H1 (cell line): ENCODE measurements at regions not wholly inside any gene's neighbourhood (a gene's known extent, or its start where the extent isn't known, plus 50 kb on each side); places are given as distances from the start of the nearest gene placed in this dataset.

ENCODE experiments used
- CTCF ChIA-PET: fragments of 300-600 bp; sonication (Branson Sonifier 250); formaldehyde crosslinking; loops from one replicate; lab custom pipeline; 2021; ENCODE audit not compliant: partially characterized antibody; lab: Charles Lee
- POLR2A ChIA-PET: fragments of 300-600 bp; sonication (Branson Sonifier 250); formaldehyde crosslinking; loops from one replicate; lab custom pipeline; 2021; ENCODE audit warnings: inconsistent platforms; ENCODE audit not compliant: partially characterized antibody; lab: Charles Lee
- DNase-seq, 2 experiments: peaks; one replicate each; pipeline versions ENCODE4 v3.0.0 to v3.0.0-alpha.2; 2010 to 2022; ENCODE audit warnings: low spot score in 2 of 2, low read depth in 1 of 2, mixed read lengths in 1 of 2
- FAIRE-seq: peaks from 2 replicates; lab custom pipeline; 2011; peaks lifted over from hg19 to GRCh38; lab: Jason Lieb, UNC
- H2AFZ ChIP-seq: 2 replicates; pipeline ENCODE4 v1.8.1; 2012; ENCODE audit warnings: low read length, inconsistent platforms
- H2AK5ac ChIP-seq: 2 replicates; pipeline ENCODE4 v1.6.1; 2013; ENCODE audit warnings: low read depth, low read length
- H2BK120ac ChIP-seq: replicated peaks from 2 replicates; pipeline ENCODE3; 2013; ENCODE audit warnings: low read depth, low read length, inconsistent platforms
- H2BK12ac ChIP-seq: 2 replicates; pipeline ENCODE4 v1.6.1; 2013; ENCODE audit warnings: low read depth, low read length
- H2BK15ac ChIP-seq: 2 replicates; pipeline ENCODE4 v1.6.1; 2013; ENCODE audit warnings: low read length
- H2BK20ac ChIP-seq: 2 replicates; pipeline ENCODE4 v1.6.1; 2013; ENCODE audit warnings: low read length
- H2BK5ac ChIP-seq: 2 replicates; pipeline ENCODE4 v1.6.1; 2013; ENCODE audit warnings: low read depth, low read length
- H3K14ac ChIP-seq: 2 replicates; pipeline ENCODE4 v1.6.1; 2013; ENCODE audit warnings: inconsistent platforms; ENCODE audit not compliant: insufficient read length
- H3K18ac ChIP-seq: 2 replicates; pipeline ENCODE4 v1.6.1; 2013; ENCODE audit warnings: low read length; ENCODE audit errors: extremely low read depth
- H3K23ac ChIP-seq: 2 replicates; pipeline ENCODE4 v1.6.1; 2013; ENCODE audit warnings: inconsistent platforms; ENCODE audit not compliant: insufficient read length
- H3K23me2 ChIP-seq: 2 replicates; pipeline ENCODE4 v1.6.1; 2013; ENCODE audit warnings: low read depth, low read length
- H3K27ac ChIP-seq: 2 replicates; pipeline ENCODE4 v1.6.1; 2011; ENCODE audit warnings: low read depth, low read length, inconsistent platforms
- H3K27me3 ChIP-seq, 4 experiments: replicated peaks in 1 of 4; 1 replicate in 1 of 4; 2 replicates in 3 of 4; pipeline versions ENCODE4 v1.6.1 to v1.8.1; 2011 to 2013; ENCODE audit warnings: low read length in 3 of 4, mild to moderate bottlenecking in 3 of 4, inconsistent platforms in 2 of 4, mixed read lengths in 2 of 4, moderate library complexity in 1 of 4; ENCODE audit not compliant: control insufficient read depth in 3 of 4, insufficient read depth in 3 of 4; ENCODE audit errors: extremely low read depth in 1 of 4
- H3K36me3 ChIP-seq, 4 experiments: 2 replicates each; pipeline versions ENCODE4 v1.6.1 to v1.8.1; 2011 to 2013; ENCODE audit warnings: mild to moderate bottlenecking in 4 of 4, low read length in 3 of 4, moderate library complexity in 2 of 4, control low read depth in 1 of 4, inconsistent platforms in 1 of 4; ENCODE audit not compliant: insufficient read depth in 4 of 4, control insufficient read depth in 2 of 4
- H3K4ac ChIP-seq: replicated peaks from 2 replicates; pipeline ENCODE3; 2013; ENCODE audit warnings: low read length, low read depth, mixed read lengths, inconsistent platforms; ENCODE audit not compliant: insufficient read length
- H3K4me1 ChIP-seq, 4 experiments: replicated peaks in 1 of 4; 1 replicate in 1 of 4; 2 replicates in 3 of 4; pipeline versions ENCODE4 v1.6.1 to v1.8.1; 2011 to 2013; ENCODE audit warnings: low read length in 3 of 4, inconsistent platforms in 2 of 4, mixed read lengths in 1 of 4; ENCODE audit not compliant: insufficient read depth in 4 of 4, control insufficient read depth in 3 of 4
- H3K4me2 ChIP-seq, 2 experiments: 2 replicates each; pipeline versions ENCODE4 v1.6.1 to v1.8.1; 2011 to 2013; ENCODE audit warnings: low read depth in 2 of 2, low read length in 2 of 2, control low read depth in 1 of 2, inconsistent platforms in 1 of 2, mild to moderate bottlenecking in 1 of 2; ENCODE audit not compliant: insufficient read depth in 1 of 2
- H3K4me3 ChIP-seq, 4 experiments: fragments of 200-600, 300-600 bp in 1 of 4; sonication (generic), shearing (Covaris generic), sonication (Bioruptor Twin) in 1 of 4; 2 replicates each; pipeline versions ENCODE4 v1.5.1 to v1.8.1; 2011 to 2016; ENCODE audit warnings: low read length in 4 of 4, low read depth in 3 of 4, control low read depth in 2 of 4, inconsistent platforms in 2 of 4, mild to moderate bottlenecking in 2 of 4, mixed read lengths in 1 of 4, moderate library complexity in 1 of 4; ENCODE audit not compliant: insufficient read depth in 2 of 4; ENCODE audit errors: extremely low read depth in 1 of 4
- H3K56ac ChIP-seq: replicated peaks from 2 replicates; pipeline ENCODE3; 2013; ENCODE audit warnings: low read depth, mild to moderate bottlenecking, mixed read lengths, low read length, inconsistent platforms; ENCODE audit not compliant: insufficient read length
- H3K79me1 ChIP-seq: 2 replicates; pipeline ENCODE4 v1.6.1; 2013; ENCODE audit warnings: low read depth, low read length, control low read depth
- H3K79me2 ChIP-seq, 2 experiments: 2 replicates each; pipeline versions ENCODE4 v1.6.1 to v1.8.1; 2012 to 2013; ENCODE audit warnings: low read length in 2 of 2, mild to moderate bottlenecking in 2 of 2, inconsistent platforms in 1 of 2; ENCODE audit not compliant: insufficient read depth in 2 of 2, control insufficient read depth in 1 of 2
- H3K9ac ChIP-seq, 4 experiments: replicated peaks in 1 of 4; 1 replicate in 1 of 4; 2 replicates in 3 of 4; pipeline versions ENCODE4 v1.6.1 to v1.8.1; 2011 to 2013; ENCODE audit warnings: low read depth in 3 of 4, low read length in 3 of 4, control low read depth in 2 of 4, mild to moderate bottlenecking in 2 of 4, moderate library complexity in 2 of 4, inconsistent platforms in 1 of 4; ENCODE audit errors: extremely low read depth in 1 of 4
- H3K9me3 ChIP-seq, 2 experiments: 2 replicates each; pipeline versions ENCODE4 v1.6.1 to v1.8.1; 2012 to 2013; ENCODE audit warnings: mild to moderate bottlenecking in 2 of 2, moderate library complexity in 2 of 2, control low read depth in 1 of 2, inconsistent platforms in 1 of 2, low read depth in 1 of 2, low read length in 1 of 2, mixed read lengths in 1 of 2; ENCODE audit not compliant: insufficient read depth in 2 of 2
- H4K20me1 ChIP-seq, 2 experiments: replicated peaks in 1 of 2; 2 replicates each; pipeline versions ENCODE3 to v1.8.1; 2011 to 2013; ENCODE audit warnings: inconsistent platforms in 2 of 2, low read length in 2 of 2, mild to moderate bottlenecking in 1 of 2; ENCODE audit not compliant: insufficient read depth in 2 of 2, control insufficient read depth in 1 of 2
- H4K5ac ChIP-seq: 2 replicates; pipeline ENCODE4 v1.6.1; 2013; ENCODE audit warnings: low read length, low read depth, mixed read lengths, inconsistent platforms; ENCODE audit not compliant: insufficient read length
- H4K8ac ChIP-seq: 2 replicates; pipeline ENCODE4 v1.8.0; 2013; ENCODE audit warnings: mild to moderate bottlenecking, moderate library complexity, low read length, inconsistent platforms; ENCODE audit not compliant: insufficient read depth; ENCODE audit errors: extremely low read depth
- H4K91ac ChIP-seq: replicated peaks from 2 replicates; pipeline ENCODE3; 2013; ENCODE audit warnings: low read length, mixed read lengths, inconsistent platforms; ENCODE audit not compliant: insufficient read length
- CHD7 ChIP-seq: fragments of 300-600 bp; sonication (generic); IDR thresholded peaks from 2 replicates; pipeline ENCODE4 v1.7.1; 2012; ENCODE audit warnings: low read length, moderate library complexity, mild to moderate bottlenecking, inconsistent platforms; ENCODE audit not compliant: insufficient replicate concordance
- WGBS, 2 experiments: shearing (Covaris generic) in 1 of 2; methylation state at CpG; one replicate each; pipeline versions ENCODE4 v1.1.6 to v1.1.7; 2013 to 2015; ENCODE audit warnings: low lambda C conversion rate in 2 of 2, mixed read lengths in 2 of 2, inconsistent platforms in 1 of 2, low coverage in 1 of 2, missing lambda C conversion rate in 1 of 2; ENCODE audit not compliant: insufficient replicate concordance in 2 of 2, insufficient coverage in 1 of 2, insufficient read length in 1 of 2; ENCODE audit errors: extremely low coverage in 1 of 2, missing lambda C conversion rate in 1 of 2; 5-methylcytosine and 5-hydroxymethylcytosine counted together

- Histone ChIP-seq H4K91ac (no peak overlapping the region), H2BK15ac (no peak overlapping the region), H3K14ac (no peak overlapping the region), H3K23me2 (no peaks in the 10 kb centered on the region), H4K20me1 (no peaks in the 10 kb centered on the region), H2BK20ac (no peak overlapping the region), H4K5ac (no peak overlapping the region), H3K27ac (no peak overlapping the region), H3K23ac (no peak overlapping the region), H3K4me3 (no peak overlapping the region), H3K9ac (no peak overlapping the region), H3K79me2 (no peaks in the 10 kb centered on the region), H2BK120ac (no peak overlapping the region), H3K27me3 (no peaks in the 10 kb centered on the region), H3K36me3 (no peaks in the 10 kb centered on the region), H3K4me1 (no peaks in the 10 kb centered on the region), H2BK12ac (no peak overlapping the region), H3K4ac (no peak overlapping the region), H2AK5ac (no peak overlapping the region), H2BK5ac (no peak overlapping the region), H3K18ac (no peak overlapping the region), H4K8ac (no peak overlapping the region), H3K4me2 (no peak overlapping the region), H3K79me1 (no peaks in the 10 kb centered on the region), H3K9me3 (no peaks in the 10 kb centered on the region; a peak in 1 of 4 replicates), H3K56ac (no peak overlapping the region), H2AFZ (no peak overlapping the region)
- DNase-seq (no peak), FAIRE-seq (no peak)
- WGBS, 2 experiments = 89% methylated on average over 1 of the region's 1 CpG; no CpG with 5 or more reads in 1 of the 2 experiments
- ChIA-PET CTCF (no interaction called here), POLR2A (no interaction called here)
- no peak for TF ChIP-seq CHD7
Observed at GRCh38 chr9:78158286-78158685, 77.6 kb upstream of the CEP78 start.
